SKM-1 treated with dmso at 0.1 percent for 144 hours (cell line): ENCODE measurements at regions not wholly inside any gene's neighbourhood (a gene's known extent, or its start where the extent isn't known, plus 50 kb on each side); places are given as distances from the start of the nearest gene placed in this dataset.
A peak's percentile ranks its signal among the peaks of the same experiment; 100 is the strongest.

ENCODE experiments used
- DNase-seq: peaks from one replicate; lab custom pipeline; 2025; ENCODE audit not compliant: unreplicated experiment; lab: John Stamatoyannopoulos, UW

DNA sequence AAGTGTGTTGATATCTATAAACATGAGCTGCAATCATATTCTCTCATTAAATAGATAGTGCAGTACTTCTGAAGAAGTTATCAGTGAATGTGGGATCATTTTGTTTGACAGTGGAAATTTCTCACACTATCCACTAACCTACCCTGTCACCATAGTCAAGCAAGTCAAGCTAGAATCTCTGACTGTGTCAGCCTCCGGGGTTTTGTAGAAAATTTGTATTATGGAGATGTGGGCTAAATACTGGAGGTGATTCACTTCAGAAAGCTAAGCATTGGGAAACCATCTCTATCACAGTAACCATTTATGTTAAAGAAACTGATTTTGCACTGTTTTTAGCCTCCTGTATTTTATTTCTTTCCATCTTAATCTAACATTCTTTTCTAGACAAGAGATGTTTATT, 126.6 kb upstream of the CREB1 start:
- DNase-seq, result no peak

- DNase-seq, result no peak
Measured at GRCh38 chr2:207403950-207404349, 125.8 kb upstream of the CREB1 start.

DNA sequence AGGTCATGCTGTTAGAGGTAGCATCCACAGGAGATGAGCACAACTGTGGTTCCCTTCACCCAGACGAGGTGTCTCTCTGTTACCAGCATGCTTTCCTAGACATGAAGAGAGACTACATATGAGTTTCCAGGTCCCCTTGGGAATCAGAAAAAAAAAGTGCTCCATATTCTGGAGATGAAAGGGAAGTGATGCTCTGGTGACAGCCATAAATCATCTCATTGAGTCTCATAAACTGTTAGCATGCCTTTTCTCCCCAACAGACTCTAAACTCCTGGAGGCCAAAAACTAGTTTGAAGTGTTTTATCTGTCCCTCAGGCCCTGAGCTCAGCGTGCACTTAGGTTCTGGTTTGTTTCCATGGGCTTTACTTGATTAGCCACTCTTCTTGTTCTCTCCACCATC, 124.6 kb upstream of the CREB1 start:
- no peak for DNase-seq

- no peak for DNase-seq
Measured at GRCh38 chr2:207408086-207408794, 121.5 kb upstream of the CREB1 start.

DNA sequence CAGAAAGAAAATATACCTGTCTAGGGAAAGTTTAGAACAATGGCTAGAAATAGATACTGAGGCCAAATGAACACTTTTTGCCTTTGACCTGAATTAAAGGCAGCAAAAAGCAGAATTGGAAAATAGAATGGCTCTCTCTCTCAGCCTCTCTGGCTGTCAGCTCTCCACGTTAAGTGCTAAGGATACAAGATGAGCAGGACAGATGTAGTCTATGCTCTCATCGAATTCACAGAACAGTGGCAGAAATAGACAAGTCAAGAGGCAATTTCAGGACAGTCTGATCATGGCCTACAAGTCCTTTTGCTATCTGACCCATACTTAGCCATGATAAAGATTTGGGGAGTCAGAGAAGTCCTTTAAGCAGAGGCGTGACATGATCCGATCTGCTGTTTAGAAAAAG, 120.2 kb upstream of the CREB1 start:
- no peak for DNase-seq

- no peak for DNase-seq
Measured at GRCh38 chr2:207412787-207413310, 116.9 kb upstream of the CREB1 start.

DNA sequence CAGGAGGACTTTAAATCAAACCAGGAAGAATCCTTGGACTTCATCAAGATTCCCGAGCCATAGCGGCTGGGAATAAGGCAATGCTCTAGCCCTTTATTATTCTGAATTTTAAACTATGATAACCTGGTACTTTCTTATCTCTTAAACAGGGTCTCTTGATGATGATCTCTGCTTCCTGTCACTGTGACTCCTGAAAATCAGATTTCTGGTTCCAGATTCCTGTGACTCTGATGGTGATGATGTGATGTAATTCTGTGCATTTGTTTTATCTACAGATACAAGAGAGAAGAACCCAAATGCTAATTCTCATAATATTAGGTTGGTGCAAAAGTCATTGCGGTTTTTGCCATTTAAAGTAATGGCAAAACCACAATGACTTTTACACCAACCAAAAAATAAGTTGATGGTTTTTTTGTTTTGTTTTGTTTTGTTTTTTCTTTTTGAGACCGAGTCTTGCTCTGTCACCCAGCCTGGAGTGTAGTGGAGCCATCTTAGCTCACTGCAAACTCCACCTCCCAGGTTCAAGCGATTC, 116.3 kb upstream of the CREB1 start:
- no peak for DNase-seq

DNA sequence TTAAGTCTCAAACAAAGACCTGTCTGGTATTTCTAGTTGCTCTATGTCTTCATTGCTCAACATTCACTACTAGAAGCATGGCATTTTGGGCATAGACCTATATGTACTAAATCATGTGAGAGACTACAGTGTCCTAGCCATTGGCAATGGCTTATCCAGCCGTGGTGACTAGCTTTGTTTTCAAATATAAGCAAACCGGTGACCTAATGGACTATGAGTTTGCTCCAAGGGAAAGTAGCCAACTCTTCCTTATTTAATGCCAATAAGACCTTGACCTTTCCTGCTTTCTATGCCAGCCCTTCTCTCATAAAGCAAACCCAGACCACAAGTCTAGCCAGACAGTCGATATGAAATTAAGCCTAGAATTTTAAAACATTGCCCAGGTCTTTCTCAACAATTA, 113.7 kb upstream of the CREB1 start:
- DNase-seq, result no peak

DNA sequence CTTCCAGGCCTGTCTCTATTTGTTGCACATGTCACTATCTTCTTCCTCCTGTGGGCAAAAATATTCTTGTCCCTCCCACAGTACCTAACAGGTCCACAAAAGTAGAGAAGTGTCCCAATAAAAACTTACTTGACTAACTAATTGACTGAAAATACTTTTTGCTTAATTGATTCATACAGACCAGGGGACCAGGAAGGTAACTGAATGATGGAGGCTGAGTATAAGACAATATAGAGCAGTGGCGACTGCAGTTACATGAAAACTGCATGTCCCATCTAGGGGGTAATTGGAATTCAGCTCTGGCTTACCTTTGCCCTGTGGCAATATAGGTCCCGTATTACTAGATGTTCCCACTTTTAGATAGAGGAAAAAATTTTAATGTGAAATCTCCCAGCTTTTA, 112.9 kb upstream of the CREB1 start:
- DNase-seq, result no peak

DNA sequence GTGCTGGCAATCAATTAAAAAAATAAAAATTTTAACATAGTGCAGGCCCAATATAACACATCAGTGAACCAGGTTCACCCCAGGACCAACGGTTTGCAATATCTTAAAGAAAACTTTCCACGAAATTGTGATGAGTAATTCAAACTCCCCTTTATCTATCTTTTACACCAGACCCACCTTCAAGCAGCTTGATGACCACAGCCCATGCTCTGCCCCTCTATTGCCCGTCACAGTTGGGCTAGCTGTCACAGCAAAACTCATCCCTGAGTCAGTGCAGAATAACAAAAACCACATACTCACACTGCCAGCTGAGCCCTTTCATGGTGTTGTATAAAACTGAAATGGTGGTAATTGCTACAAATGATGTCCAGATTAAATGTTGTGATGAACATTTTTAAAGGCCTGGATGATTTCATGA, 112.5 kb upstream of the CREB1 start:
- DNase-seq, result no peak

DNA sequence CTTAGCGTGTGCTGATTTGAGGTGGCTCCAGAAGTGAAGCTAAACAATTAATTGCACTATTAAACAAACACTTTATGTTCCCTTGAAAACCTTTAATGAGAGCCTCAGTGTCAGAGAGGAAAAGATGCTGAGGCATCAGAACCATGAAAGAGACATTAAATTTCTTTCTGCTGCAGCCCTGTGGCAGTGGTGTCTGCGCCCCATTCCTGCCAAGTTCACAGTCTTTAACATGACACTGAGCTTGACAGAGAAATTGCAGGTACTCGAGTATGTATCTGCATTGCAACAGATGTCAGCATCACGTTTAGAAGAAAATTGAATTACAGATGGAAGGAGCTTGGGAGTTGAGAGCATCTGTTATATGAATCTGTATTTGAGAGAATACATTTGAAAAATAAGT, 111.3 kb upstream of the CREB1 start:
- DNase-seq, result no peak

GRCh38 chr2:207419331-207419730, 110.4 kb upstream of the CREB1 start:
- no peak for DNase-seq

DNA sequence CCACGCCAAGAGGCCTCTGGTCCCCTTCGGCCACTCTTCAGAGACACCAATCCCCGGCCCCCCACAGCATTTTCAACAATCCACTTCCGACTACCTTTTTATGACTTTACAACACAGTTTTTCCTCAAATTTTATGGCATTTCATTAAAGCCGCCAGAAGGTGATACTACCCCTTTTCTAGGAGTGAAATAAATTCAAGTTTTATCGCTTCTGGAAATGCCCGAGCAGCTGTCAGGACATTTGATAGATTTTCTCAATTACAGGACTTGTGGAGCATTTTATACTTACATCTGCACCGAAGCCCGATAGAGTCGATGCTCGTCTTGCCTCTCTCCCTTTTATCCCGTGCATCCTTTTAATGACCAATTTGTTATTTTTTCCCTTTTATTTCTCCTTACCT, 108.1 kb upstream of the CREB1 start:
- DNase-seq, result no peak

DNA sequence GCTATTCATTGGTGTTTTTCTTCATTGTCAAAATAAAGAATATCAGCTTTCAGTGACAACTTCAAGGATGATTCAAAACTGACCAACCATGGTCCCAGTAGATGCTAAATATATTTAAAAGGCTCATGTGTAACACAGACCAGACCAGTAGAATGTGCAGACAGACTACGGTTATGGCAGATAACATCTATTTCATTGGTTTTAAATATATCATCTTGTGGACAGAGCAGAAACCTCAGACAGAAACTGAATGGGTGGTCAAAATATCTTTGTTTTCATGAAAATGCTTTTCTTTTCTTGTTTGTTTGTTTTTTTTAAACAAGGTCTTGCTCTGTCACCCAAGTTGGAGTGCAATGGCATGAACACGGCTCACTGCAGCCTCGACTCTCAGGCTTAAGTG, 107.4 kb upstream of the CREB1 start:
- DNase-seq, result no peak

DNA sequence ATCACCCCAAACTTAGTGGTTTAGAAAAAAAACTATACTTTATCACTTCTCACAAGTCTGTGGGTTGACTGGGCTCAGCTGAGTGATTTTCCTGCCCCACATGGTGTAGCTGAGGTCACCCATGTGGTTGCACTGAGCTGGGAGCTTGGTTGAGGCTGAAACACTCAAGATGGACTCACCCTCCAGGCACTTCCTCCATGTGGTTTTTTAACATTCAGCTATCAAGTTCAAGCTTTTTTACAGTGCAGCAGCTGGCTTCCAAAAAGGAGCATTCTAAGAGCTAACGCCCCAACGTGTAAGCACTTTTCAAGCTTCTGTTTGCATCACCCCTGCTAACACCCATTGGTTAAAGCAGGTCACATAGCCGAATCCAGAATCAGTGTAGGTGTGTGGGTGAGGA, 105.9 kb upstream of the CREB1 start:
- peak; percentile 94 for DNase-seq

DNA sequence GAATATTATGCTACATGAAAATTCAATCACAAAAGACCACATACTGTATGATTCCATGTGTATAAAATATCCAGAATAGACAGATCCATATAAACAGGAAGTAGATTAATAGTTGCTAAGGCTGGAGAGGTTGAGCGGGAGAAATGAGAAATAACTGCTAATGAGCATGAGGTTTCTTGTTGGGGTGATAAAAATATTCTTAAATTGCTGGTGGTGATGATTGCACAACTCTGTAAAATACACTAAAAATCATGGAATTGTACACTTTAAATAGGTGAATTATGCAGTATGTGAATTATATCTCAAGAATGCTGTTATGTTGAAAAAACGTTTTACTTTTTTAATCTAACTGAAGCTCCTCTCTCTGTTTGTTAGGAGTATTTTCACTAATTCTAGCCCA, 101.8 kb upstream of the CREB1 start:
- no peak for DNase-seq

GRCh38 chr2:207428573-207428972, 101.2 kb upstream of the CREB1 start:
- no peak for DNase-seq

- DNase-seq, result no peak
Measured at GRCh38 chr2:207432453-207432852, 97.3 kb upstream of the CREB1 start.

DNA sequence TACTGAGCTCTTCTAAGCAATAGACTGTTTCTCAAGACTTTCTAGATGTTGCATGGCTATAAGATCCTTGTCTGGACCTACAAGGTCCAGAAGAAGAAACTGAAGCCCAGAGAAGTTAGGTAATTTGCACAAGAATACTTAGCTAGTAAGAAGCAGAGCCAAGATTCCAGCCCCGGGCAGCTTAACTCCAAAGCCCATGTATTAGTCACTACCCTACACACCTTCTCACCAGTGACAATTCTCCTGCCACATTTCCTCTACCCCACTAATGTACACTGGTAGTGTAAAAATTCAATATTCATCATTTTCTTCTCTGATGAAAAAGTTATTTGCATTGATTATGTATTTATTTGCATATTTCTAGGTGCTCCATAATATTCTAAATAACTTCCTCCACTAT, 95.5 kb upstream of the CREB1 start:
- no peak for DNase-seq

GRCh38 chr2:207434899-207435465, 94.8 kb upstream of the CREB1 start:
- DNase-seq, result no peak

- no peak for DNase-seq
Measured at GRCh38 chr2:207437136-207437523, 92.6 kb upstream of the CREB1 start.

DNA sequence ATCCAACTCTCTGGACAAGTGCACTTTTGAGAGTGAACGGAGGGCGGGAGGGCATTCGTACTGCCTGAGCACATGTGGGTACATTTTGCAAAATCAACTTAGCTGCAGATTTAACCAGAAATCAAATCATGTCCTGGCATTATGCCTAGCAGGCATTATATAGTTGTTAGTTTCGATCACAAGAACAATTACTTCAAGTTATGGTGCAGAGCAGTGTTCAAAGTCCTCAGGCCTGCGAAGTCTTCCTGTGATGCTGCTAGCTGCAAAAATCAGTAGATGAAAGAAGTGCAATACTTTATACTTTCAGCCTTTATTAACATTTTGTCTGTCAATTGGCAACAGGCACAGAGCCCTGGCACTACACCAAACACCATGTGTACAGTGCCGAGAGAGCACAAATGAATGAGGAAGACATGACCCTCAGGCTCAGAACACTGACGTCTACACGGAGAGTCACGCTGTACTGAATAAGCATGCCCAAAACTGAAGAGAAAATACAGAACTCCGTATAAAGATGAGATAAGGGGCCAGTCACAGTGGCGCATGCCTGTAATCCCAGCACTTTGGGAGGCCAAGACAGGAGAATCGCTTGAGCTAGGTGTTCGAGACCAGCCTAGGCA, 92.1 kb upstream of the CREB1 start:
- DNase-seq, result no peak
